ENCODE measurements at regions not wholly inside any gene's neighbourhood (a gene's known extent, or its start where the extent isn't known, plus 50 kb on each side); places are given as distances from the start of the nearest gene placed in this dataset.

GRCh38 chr7:89648509-89648908, 505.8 kb upstream of the STEAP1 start (continued):
- no peak for TF ChIP-seq ZNF462 (CRISPR knock-in tag; IDR thresholded peaks at IDR 0.05)
- no peak for TF ChIP-seq POLR2AphosphoS5 (IDR thresholded peaks at IDR 0.05; ENCODE audit: low read depth)
- no peak for TF ChIP-seq ZNF114 (CRISPR knock-in tag; IDR thresholded peaks at IDR 0.05)
- TF ChIP-seq ETS1 (IDR thresholded peaks at IDR 0.05): no peak
- no peak for TF ChIP-seq CREB1 (CRISPR knock-in tag; IDR thresholded peaks at IDR 0.05; ENCODE audit: low read depth)
- no peak for TF ChIP-seq JUNB (IDR thresholded peaks at IDR 0.05; ENCODE audit: unreplicated experiment)
- no peak for TF ChIP-seq NANOG (IDR thresholded peaks at IDR 0.05; ENCODE audit: borderline replicate concordance)
- TF ChIP-seq EZH2 (IDR thresholded peaks at IDR 0.05; ENCODE audit: low read depth, unreplicated experiment): no peak
- no peak for TF ChIP-seq ZNF331 (CRISPR knock-in tag; IDR thresholded peaks at IDR 0.05; ENCODE audit: low read depth)
- TF ChIP-seq REST (IDR thresholded peaks at IDR 0.05; ENCODE audit: unreplicated experiment): no peak
